ENCODE measurements at regions not wholly inside any gene's neighbourhood (a gene's known extent, or its start where the extent isn't known, plus 50 kb on each side); places are given as distances from the start of the nearest gene placed in this dataset.
"Not testable (repeated sequence)": the region's sequence is repeated elsewhere in the genome, so short reads cannot be mapped to it uniquely, and the experiment has no call there.

DNA sequence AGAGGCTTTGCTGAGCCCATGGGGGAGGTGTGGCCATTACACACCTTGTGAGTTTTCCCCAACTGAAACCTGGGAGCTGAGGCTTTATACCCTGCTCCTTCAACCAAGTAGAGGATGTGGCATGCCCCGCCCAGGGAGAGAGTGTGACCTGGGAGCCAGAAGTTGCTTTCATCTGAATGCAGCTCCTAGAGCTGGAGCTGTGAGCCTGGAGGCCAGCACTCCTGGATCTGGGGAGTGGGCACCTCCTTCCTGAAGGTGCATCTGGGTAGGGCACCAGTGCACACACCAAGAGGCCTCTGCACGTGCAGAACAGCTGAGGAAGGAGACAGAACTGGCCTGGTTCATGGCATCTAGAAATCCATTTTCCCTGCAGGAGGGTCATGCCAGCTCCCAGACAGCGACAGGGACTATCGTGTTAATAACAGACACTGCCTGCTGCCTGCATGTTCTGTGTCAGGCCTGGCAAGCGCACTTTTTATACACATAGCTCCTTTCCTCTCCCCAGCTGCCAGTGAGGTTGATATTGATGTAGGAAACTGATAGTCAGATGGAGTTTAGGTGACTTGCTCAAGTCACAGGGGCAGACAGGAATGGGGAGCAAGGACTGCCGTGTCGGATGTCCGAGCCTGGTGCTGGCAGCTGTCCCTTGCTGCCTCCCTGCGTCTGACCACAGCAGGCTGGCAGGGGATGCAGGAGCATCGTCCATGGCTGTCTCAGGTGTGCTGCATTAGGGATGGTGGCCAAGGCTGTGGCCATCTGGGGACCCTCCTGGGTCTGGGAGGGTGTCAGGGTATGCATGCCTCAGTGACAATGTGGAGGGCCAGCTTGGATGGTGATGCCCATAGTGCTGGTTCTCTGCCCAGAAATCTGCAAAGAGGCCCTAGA lies 189.9 kb upstream of the CXCL12 start:
- Mint-ChIP-seq H3K36me3 (ENCODE audit: insufficient read depth) (no peaks in the 10 kb centered on the region), H3K4me3 (no peak overlapping the region), H3K27me3 (no peaks in the 10 kb centered on the region), H3K27ac (ENCODE audit: low read depth) (no peak overlapping the region), H3K9me3 (no peaks in the 10 kb centered on the region), H3K4me1 (no peaks in the 10 kb centered on the region)
- DNase-seq (ENCODE audit: low spot score in 2 of 2) (no peak), ATAC-seq (replicated peaks; ENCODE audit: extremely low read depth, poor library complexity, severe bottlenecking) (no peak)

DNA sequence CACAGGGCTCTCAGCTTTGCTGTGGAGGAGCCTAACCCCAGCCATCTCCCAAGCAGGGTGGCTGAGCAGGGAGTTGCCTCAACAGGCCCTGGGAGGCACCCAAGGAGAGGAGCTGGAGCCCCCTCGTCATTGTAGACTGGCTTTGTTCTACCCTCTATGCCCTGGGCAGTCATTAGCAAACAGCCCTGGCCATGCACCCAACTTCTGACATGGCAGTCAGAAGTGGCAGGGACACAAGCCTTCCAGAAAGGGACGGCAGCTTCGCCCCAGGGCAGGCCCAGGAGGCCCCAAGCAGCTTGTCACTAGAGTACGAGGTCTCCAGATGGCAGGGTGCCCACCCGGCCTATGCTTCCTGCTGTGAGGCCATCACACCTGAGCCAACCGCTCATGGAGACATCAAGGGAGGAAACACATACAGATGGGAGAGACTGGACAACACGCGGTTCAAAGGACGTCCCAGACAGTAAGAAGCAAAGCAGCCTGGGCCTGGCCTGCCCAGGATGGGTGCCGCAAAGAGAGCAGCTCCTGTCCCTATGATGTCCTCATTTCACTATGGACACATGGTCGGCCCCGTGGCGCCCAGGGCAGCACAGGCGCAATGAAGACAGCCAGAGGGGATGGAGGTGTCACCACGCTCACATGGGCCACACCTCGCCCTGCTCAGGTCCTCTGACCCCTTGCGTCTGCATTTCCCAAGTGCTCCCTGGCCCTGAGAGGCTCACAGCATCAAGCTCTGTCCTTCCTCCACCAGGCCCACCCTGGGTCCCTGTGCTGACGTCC lies 190.9 kb upstream of the CXCL12 start:
- no peak overlapping the region for H3K27ac Mint-ChIP-seq (ENCODE audit: low read depth)

DNA sequence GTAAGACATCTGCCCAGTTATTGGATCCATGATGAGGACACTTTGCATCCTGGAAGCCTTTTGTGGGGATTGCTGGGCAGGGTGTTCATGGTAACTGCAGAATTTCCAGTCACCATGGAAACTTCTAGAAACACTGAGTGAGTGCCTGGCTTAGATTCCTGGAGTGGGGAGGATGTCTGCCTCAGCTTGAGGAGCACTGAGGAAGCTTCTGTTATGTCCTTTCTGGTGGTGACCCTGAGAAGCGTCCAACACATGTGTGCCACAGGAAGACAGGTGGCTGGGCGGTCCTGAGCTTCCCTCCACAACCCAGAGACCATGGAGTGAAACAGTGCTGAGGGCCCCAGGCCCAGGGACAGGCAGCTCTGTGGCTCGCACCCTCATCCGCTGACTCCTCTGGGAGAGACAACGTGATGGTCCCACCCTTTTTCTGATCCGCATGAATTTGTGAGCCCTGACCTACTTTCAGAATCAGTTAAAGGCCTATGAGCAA lies 191.8 kb upstream of the CXCL12 start:
- no peak overlapping the region for H3K27ac Mint-ChIP-seq (ENCODE audit: low read depth)
- H3K27me3 Mint-ChIP-seq, result no peaks in the 10 kb centered on the region
- ATAC-seq (replicated peaks; ENCODE audit: extremely low read depth, poor library complexity, severe bottlenecking), result no peak
- no peak for DNase-seq (ENCODE audit: low spot score in 2 of 2)
- H3K4me1 Mint-ChIP-seq, result no peaks in the 10 kb centered on the region
- H3K9me3 Mint-ChIP-seq, result no peaks in the 10 kb centered on the region
- H3K36me3 Mint-ChIP-seq (ENCODE audit: insufficient read depth), result no peaks in the 10 kb centered on the region
- H3K4me3 Mint-ChIP-seq, result no peak overlapping the region

More for the DNA sequence above, 190.9 kb upstream of the CXCL12 start:
- no peaks in the 10 kb centered on the region for H3K4me1 Mint-ChIP-seq
- no peak overlapping the region for H3K4me3 Mint-ChIP-seq
- no peaks in the 10 kb centered on the region for H3K9me3 Mint-ChIP-seq
- H3K27me3 Mint-ChIP-seq, result no peaks in the 10 kb centered on the region
- no peaks in the 10 kb centered on the region for H3K36me3 Mint-ChIP-seq (ENCODE audit: insufficient read depth)
- ATAC-seq (replicated peaks; ENCODE audit: extremely low read depth, poor library complexity, severe bottlenecking) (no peak), DNase-seq (ENCODE audit: low spot score in 2 of 2) (no peak)

DNA sequence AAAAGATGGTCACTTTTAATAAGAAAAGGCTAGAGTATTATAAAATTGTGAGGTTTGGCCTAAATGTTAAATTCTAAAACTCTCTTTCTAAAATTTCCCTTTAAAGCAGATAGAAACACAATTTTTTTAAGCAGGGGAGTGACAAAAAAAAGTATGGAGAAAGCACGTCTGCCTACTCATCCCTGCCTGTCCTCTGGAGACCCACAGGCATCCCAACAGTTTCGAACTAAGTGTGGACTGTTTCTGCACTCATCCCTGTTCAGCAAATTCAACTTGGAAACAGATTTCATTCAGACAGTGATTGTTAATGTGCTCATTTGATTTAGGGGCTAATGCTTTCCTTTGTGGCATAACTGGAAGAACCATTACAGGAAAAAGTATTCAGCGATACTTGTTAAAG lies 192.6 kb upstream of the CXCL12 start:
- ATAC-seq (replicated peaks; ENCODE audit: extremely low read depth, poor library complexity, severe bottlenecking) (no peak), DNase-seq (ENCODE audit: low spot score in 2 of 2) (no peak)
- Mint-ChIP-seq H3K27me3 (no peaks in the 10 kb centered on the region), H3K4me1 (no peaks in the 10 kb centered on the region), H3K27ac (ENCODE audit: low read depth) (no peak overlapping the region), H3K36me3 (ENCODE audit: insufficient read depth) (no peaks in the 10 kb centered on the region), H3K9me3 (no peaks in the 10 kb centered on the region), H3K4me3 (no peak overlapping the region)

DNA sequence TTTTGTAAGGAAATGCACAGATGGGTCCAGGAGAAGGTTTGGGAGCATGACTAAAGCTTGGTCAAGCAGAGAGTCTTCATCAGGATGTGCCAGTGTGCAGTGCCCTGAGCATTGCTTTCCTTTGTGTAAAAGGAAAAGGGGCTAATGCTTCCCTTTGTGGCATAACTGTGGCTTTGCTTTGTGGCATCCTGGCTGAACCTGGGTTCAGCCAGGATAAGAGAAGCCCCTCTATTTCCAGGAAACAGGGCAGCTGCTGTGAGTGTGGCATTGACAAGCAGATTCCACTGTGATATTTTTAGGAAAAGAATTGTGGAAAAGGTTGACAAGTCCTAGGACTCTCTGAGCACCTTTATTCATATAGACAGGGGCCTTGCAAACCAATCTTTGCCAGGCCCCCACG lies 193.4 kb upstream of the CXCL12 start:
- ATAC-seq (replicated peaks; ENCODE audit: extremely low read depth, poor library complexity, severe bottlenecking) (no peak), DNase-seq (ENCODE audit: low spot score in 2 of 2) (no peak)
- no peaks in the 10 kb centered on the region for H3K36me3 Mint-ChIP-seq (ENCODE audit: insufficient read depth)
- H3K9me3 Mint-ChIP-seq, result no peaks in the 10 kb centered on the region
- H3K4me1 Mint-ChIP-seq, result no peaks in the 10 kb centered on the region
- H3K27ac Mint-ChIP-seq (ENCODE audit: low read depth), result no peak overlapping the region
- no peak overlapping the region for H3K4me3 Mint-ChIP-seq
- H3K27me3 Mint-ChIP-seq, result no peaks in the 10 kb centered on the region

DNA sequence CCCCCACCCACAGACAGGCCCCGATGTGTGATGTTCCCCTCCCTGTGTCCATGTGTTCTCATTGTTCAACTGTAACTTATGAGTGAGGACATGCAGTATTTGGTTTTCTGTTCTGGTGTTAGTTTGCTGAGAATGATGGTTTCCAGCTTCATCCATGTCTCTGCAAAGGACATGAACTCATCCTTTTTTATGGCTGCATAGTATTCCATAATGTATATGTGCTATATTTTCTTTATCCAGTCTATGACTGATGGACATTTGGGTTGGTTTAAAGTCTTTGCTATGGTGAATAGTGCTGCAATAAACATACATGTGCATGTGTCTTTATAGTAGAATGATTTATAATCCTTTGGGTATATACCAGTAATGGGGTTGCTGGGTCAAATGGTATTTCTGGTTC lies 194.1 kb upstream of the CXCL12 start:
- not testable (repeated sequence) for ATAC-seq (replicated peaks; ENCODE audit: extremely low read depth, poor library complexity, severe bottlenecking)

DNA sequence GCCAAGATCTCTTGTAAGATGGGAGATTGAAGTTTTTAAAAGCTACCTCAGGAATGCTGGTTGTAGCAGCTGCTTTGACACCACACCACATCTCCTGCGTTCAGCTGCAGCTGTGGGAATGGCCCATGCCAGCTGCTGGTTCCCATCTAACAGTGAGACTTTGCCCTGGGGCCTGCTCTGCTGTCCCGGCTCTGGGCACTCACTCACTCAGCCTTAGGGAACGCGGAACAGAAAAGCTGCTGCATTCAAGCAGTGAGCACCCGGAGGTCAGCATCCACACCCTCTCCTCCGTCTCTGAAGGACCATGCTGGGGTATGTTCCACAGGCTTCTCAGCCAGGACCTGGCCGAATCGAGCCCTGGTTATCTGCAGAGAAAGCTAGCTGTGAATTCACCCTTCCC lies 197.1 kb upstream of the CXCL12 start:
- DNase-seq (ENCODE audit: low spot score in 2 of 2), result no peak
- Mint-ChIP-seq H3K4me1 (no peaks in the 10 kb centered on the region), H3K4me3 (no peak overlapping the region), H3K36me3 (ENCODE audit: insufficient read depth) (no peaks in the 10 kb centered on the region), H3K27ac (ENCODE audit: low read depth) (no peak overlapping the region), H3K27me3 (no peaks in the 10 kb centered on the region), H3K9me3 (no peaks in the 10 kb centered on the region)
- ATAC-seq (replicated peaks; ENCODE audit: extremely low read depth, poor library complexity, severe bottlenecking), result no peak

More for the DNA sequence above, 194.1 kb upstream of the CXCL12 start:
- not testable (repeated sequence) for H3K27me3 Mint-ChIP-seq; H3K4me1 Mint-ChIP-seq; H3K4me3 Mint-ChIP-seq; H3K36me3 Mint-ChIP-seq (ENCODE audit: insufficient read depth); DNase-seq (ENCODE audit: low spot score in 2 of 2); H3K27ac Mint-ChIP-seq (ENCODE audit: low read depth); H3K9me3 Mint-ChIP-seq

DNA sequence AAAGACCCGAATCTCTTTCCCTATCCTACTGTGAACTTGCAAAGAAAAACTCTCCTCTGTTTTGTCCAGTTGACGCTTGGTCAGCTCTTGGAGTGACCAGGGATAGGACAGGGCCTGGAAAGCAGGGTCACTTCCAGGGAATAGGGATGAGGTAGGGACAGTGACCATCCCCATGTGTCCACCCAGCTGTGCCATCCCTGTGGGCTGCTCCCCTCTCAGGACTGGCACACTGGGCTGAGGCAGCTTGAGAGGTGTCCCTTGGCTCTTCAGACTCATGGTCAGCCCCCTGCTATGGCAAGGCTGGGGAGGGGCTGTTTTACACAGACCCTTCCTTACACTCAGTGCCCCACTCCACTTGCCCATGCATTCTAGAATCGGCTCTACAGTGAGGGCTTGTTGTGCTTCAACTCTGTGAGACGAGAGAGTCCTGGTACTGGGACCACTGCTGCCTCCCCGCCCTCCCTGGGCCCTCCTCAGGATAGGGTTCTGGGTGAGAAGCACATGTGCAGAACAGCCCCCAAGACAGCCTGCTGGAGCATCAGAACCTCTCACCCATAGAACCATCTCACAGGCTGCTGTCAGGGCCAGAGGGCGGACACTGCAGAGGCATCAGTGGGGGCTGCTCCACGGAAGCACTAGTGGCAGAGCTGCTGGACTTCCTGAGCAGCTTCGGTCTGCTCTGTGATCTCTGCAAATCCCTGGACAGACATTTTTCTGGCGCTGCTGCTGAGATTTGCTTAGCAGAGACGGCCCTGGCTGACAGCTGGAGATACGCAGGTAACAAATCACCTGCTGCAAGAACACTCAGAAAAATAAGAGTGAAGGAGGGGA lies 202.8 kb upstream of the CXCL12 start:
- ATAC-seq (replicated peaks; ENCODE audit: extremely low read depth, poor library complexity, severe bottlenecking), result no peak
- DNase-seq (ENCODE audit: low spot score in 2 of 2), result no peak
- H3K27ac Mint-ChIP-seq (ENCODE audit: low read depth), result no peak overlapping the region
- H3K9me3 Mint-ChIP-seq, result no peaks in the 10 kb centered on the region
- peaks cover 14% of the 10 kb centered on the region for H3K27me3 Mint-ChIP-seq
- H3K4me3 Mint-ChIP-seq, result no peak overlapping the region
- H3K4me1 Mint-ChIP-seq, result no peaks in the 10 kb centered on the region
- H3K36me3 Mint-ChIP-seq (ENCODE audit: insufficient read depth), result no peaks in the 10 kb centered on the region

DNA sequence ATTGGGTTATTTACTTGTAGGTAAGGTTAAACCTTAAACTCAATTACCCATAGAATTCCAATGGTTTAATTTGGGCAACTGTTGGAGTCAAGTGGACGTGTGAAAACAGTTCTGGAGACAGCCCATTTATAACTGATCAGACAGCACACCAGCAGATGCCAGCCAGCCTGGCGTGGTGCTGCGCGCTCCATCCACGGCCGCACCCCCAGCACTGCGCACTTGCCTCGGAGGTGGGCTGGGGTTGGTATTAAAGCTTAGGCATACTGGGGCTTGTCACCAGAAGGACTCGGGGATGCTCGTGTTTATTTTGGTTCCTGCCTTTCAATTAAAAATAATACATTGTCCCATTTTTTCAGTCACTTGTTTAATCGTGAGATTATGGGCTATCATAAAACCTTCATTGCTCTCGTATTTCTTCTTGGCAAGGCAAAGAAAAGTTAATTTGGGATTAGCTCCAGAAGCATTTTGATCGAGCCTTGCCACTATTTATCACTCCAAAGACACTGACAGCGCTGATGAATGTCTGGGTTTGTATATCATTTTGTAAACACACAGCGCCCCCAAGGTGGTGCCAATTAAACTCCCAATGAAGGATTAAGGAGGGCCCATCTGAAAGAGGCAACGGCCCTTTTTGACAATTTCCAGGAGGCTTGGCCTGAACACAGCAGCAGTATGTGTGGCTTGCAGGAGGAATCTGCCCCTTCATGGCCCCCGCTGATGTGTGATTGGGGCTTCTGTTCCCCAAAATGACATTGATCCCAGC lies 204.5 kb upstream of the CXCL12 start:
- peaks cover 19% of the 10 kb centered on the region for H3K27me3 Mint-ChIP-seq
- no peaks in the 10 kb centered on the region for H3K4me1 Mint-ChIP-seq
- DNase-seq (ENCODE audit: low spot score in 2 of 2) (no peak), ATAC-seq (replicated peaks; ENCODE audit: extremely low read depth, poor library complexity, severe bottlenecking) (no peak)
- no peaks in the 10 kb centered on the region for H3K36me3 Mint-ChIP-seq (ENCODE audit: insufficient read depth)
- no peaks in the 10 kb centered on the region for H3K9me3 Mint-ChIP-seq
- H3K4me3 Mint-ChIP-seq, result no peak overlapping the region
- H3K27ac Mint-ChIP-seq (ENCODE audit: low read depth), result no peak overlapping the region

DNA sequence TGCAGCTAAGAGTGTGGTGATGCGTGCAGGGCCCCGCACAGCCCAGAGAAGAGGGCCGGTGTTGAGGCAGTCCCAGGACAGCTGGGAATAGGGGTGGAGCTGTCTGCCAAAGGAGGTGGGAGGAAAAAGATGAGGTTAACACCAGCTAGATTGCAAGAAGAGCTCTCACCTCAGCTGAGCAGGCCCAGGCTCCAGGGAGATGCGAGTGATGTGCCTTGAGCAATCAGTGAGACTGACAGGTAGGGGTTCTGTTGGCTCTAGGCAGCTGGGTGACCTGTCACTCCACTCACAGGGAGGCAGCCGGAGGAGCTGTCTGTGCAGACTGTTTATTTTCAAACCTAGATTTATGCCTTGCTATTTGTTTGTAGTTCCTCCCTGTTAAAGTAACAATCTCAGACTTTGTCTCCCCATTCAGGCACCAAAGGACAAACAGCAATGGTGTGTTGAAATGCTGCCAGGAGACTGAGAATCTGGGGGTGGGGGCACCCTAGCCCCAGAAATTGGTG lies 205.1 kb upstream of the CXCL12 start:
- DNase-seq (ENCODE audit: low spot score in 2 of 2), result no peak
- Mint-ChIP-seq H3K9me3 (no peaks in the 10 kb centered on the region), H3K36me3 (ENCODE audit: insufficient read depth) (no peaks in the 10 kb centered on the region), H3K4me3 (no peak overlapping the region), H3K27me3 (peaks cover 19% of the 10 kb centered on the region), H3K27ac (ENCODE audit: low read depth) (no peak overlapping the region), H3K4me1 (no peaks in the 10 kb centered on the region)
- no peak for ATAC-seq (replicated peaks; ENCODE audit: extremely low read depth, poor library complexity, severe bottlenecking)

DNA sequence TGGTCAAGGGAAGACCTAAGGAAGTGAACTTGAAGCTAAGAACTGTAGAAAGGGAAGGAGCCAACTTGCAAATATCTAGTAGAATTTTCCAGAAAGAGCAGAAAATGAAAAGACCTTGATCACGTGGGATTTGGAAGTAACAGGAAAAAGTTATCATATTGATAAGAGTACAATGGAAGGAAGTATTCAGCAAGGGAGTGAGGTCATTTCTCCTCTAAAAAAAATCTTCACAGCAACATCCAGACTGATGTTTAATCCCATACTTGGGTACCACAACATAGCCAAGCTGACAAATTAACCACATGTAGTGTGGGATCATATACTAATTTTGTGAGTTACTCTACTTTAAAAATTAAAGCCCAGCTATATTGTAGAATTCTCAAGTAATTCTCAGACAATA lies 207.0 kb upstream of the CXCL12 start:
- Mint-ChIP-seq H3K27me3 (peaks cover 26% of the 10 kb centered on the region), H3K4me1 (no peaks in the 10 kb centered on the region), H3K27ac (ENCODE audit: low read depth) (no peak overlapping the region), H3K9me3 (peaks cover 5% of the 10 kb centered on the region), H3K4me3 (no peak overlapping the region), H3K36me3 (ENCODE audit: insufficient read depth) (no peaks in the 10 kb centered on the region)
- DNase-seq (ENCODE audit: low spot score in 2 of 2), result no peak
- no peak for ATAC-seq (replicated peaks; ENCODE audit: extremely low read depth, poor library complexity, severe bottlenecking)

DNA sequence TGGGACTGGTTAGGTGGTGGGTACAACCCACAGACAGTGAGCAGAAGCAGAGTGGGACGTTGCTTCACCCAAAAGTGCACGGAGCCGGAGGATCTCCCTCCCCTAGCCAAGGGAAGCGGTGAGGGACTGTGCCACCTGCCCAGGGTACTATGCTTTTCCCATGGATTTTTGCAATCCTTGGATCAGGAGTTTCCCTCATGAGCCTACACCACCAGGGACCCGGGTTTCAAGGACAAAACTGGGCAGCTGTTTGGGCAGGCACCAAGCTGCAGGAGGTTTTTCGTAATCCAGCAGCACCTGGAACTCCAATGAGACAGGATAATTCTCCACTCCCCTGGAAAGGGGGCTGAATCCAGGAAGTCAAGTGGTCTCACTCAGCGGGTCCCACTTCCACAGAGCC lies 209.1 kb upstream of the CXCL12 start:
- H3K36me3 Mint-ChIP-seq (ENCODE audit: insufficient read depth), result no peaks in the 10 kb centered on the region
- no peak for DNase-seq (ENCODE audit: low spot score in 2 of 2)
- H3K9me3 Mint-ChIP-seq, result peaks cover 5% of the 10 kb centered on the region
- no peak overlapping the region for H3K4me3 Mint-ChIP-seq
- peaks cover 31% of the 10 kb centered on the region for H3K27me3 Mint-ChIP-seq
- no peak for ATAC-seq (replicated peaks; ENCODE audit: extremely low read depth, poor library complexity, severe bottlenecking)
- no peak overlapping the region for H3K27ac Mint-ChIP-seq (ENCODE audit: low read depth)
- no peaks in the 10 kb centered on the region for H3K4me1 Mint-ChIP-seq

Data from central memory CD8-positive, alpha-beta T cell (primary cell).